ENCODE measurements at regions not wholly inside any gene's neighbourhood (a gene's known extent, or its start where the extent isn't known, plus 50 kb on each side); places are given as distances from the start of the nearest gene placed in this dataset.
A peak's percentile ranks its signal among the peaks of the same experiment; 100 is the strongest.

DNA sequence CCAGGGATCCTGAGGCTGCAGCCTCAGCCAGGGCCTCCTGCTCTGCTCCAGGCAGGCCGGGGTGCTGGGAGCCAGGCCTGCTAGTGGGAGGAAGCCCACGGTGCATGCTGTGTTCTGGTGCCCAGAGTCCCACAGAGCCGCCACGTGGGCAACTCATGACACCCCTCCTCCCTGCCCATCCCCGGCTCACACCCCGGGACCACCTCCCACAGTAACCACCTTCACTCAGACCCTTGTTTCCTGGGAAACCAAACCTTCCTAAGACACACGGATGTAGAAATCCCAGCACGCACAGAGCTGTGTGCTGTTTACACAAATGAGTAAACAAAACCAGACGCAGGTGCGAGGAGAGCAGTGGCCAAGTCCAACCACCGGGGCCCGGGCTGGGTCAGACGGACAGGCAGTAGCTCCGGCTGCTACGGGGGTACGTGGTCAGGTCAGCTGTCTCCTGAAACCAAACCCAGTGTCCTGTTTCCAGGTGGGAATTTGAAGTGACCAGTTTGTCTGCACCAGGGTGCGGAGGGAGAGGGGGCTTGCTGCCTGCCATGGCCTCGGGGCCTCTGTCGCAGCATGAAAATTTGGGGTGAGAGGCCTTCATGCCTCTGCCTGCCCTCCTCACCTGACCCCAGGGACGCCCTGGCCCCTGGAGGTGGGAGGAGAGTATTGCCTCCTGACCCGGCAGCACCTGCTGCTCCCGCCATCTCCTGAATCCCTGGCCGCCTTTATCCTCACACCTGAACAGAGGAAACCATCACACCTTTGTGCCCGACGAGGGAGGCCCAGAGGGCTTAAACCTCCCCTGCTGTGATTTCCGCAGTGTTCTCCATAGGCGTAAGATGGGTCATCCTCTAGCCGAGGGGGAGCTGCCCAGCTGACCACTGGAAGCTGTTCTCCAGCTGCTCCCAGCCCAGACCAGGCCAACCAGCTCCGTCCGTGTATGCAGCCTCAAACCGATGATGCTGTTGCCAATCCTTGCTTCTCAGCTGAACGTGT lies 52.0 kb upstream of the SMOC2 start:
- FAIRE-seq = no peak
- TF ChIP-seq, protein P1, sequence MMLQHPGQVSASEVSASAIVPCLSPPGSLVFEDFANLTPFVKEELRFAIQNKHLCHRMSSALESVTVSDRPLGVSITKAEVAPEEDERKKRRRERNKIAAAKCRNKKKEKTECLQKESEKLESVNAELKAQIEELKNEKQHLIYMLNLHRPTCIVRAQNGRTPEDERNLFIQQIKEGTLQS (IDR thresholded peaks at IDR 0.05; ENCODE audit: insufficient read depth, low read depth, low read length) = no peak
- TF ChIP-seq, protein P2, sequence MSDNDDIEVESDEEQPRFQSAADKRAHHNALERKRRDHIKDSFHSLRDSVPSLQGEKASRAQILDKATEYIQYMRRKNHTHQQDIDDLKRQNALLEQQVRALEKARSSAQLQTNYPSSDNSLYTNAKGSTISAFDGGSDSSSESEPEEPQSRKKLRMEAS (IDR thresholded peaks at IDR 0.05) = peak; percentile 95
- TF ChIP-seq, protein P3, sequence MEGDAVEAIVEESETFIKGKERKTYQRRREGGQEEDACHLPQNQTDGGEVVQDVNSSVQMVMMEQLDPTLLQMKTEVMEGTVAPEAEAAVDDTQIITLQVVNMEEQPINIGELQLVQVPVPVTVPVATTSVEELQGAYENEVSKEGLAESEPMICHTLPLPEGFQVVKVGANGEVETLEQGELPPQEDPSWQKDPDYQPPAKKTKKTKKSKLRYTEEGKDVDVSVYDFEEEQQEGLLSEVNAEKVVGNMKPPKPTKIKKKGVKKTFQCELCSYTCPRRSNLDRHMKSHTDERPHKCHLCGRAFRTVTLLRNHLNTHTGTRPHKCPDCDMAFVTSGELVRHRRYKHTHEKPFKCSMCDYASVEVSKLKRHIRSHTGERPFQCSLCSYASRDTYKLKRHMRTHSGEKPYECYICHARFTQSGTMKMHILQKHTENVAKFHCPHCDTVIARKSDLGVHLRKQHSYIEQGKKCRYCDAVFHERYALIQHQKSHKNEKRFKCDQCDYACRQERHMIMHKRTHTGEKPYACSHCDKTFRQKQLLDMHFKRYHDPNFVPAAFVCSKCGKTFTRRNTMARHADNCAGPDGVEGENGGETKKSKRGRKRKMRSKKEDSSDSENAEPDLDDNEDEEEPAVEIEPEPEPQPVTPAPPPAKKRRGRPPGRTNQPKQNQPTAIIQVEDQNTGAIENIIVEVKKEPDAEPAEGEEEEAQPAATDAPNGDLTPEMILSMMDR (IDR thresholded peaks at IDR 0.05; ENCODE audit: control extremely low read depth in 1 of 3, insufficient read depth in 1 of 3, low read depth in 1 of 3, low read length in 3 of 3) = peak in 2 of 3 experiments; percentile 9 to 48; a peak in 1 of 4 replicates
- no peak for TF ChIP-seq CHD1 (IDR thresholded peaks at IDR 0.05; ENCODE audit: low read depth, low read length)
- TF ChIP-seq, protein P4, sequence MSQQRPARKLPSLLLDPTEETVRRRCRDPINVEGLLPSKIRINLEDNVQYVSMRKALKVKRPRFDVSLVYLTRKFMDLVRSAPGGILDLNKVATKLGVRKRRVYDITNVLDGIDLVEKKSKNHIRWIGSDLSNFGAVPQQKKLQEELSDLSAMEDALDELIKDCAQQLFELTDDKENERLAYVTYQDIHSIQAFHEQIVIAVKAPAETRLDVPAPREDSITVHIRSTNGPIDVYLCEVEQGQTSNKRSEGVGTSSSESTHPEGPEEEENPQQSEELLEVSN (IDR thresholded peaks at IDR 0.05) = peak; percentile 97
- no peak for TF ChIP-seq POLR2AphosphoS5 (IDR thresholded peaks at IDR 0.05; ENCODE audit: low read depth, low read length)
- TF ChIP-seq PHF8 (conservative IDR thresholded peaks at IDR 0.05; ENCODE audit: low read depth, low read length) = no peak

More for the DNA sequence above, 52.0 kb upstream of the SMOC2 start:
- H3K79me1 ChIP-seq (ENCODE audit: low read depth, low read length) = no peaks in the 10 kb centered on the region
- no peak overlapping the region for H2AFZ ChIP-seq (ENCODE audit: low read length)
- H4K8ac ChIP-seq (ENCODE audit: extremely low read depth, insufficient read depth, low read length) = no peak overlapping the region
- H3K36me3 ChIP-seq (ENCODE audit: control insufficient read depth in 2 of 4, insufficient read depth in 4 of 4, low read length in 3 of 4) = no peaks in the 10 kb centered on the region
- no peak overlapping the region for H4K91ac ChIP-seq (replicated peaks; ENCODE audit: insufficient read length, low read length)
- 89% methylated on average over 32 of the region's 32 CpGs; no CpG with 5 or more reads in 1 of the 2 experiments for WGBS, 2 experiments (ENCODE audit: extremely low coverage in 1 of 2, insufficient coverage in 1 of 2, insufficient read length in 1 of 2, insufficient replicate concordance in 2 of 2, low coverage in 1 of 2, low lambda C conversion rate in 2 of 2, missing lambda C conversion rate in 1 of 2)
- no peak overlapping the region for H3K18ac ChIP-seq (ENCODE audit: extremely low read depth, low read length)
- no peak overlapping the region for H3K4ac ChIP-seq (replicated peaks; ENCODE audit: insufficient read length, low read depth, low read length)
- H3K56ac ChIP-seq (replicated peaks; ENCODE audit: insufficient read length, low read depth, low read length) = no peak overlapping the region
- H3K23me2 ChIP-seq (ENCODE audit: low read depth, low read length) = no peaks in the 10 kb centered on the region
- no peak overlapping the region for H3K4me3 ChIP-seq (ENCODE audit: extremely low read depth in 1 of 4, insufficient read depth in 2 of 4, low read depth in 3 of 4, low read length in 4 of 4)
- no peak overlapping the region for H2BK120ac ChIP-seq (replicated peaks; ENCODE audit: low read depth, low read length)
- peak in 1 of 2 experiments; percentile 59 for DNase-seq (ENCODE audit: low read depth in 1 of 2, low spot score in 2 of 2)
- H3K4me2 ChIP-seq (ENCODE audit: insufficient read depth in 1 of 2, low read depth in 2 of 2, low read length in 2 of 2) = no peak overlapping the region
- H3K27ac ChIP-seq (ENCODE audit: low read depth, low read length) = no peak overlapping the region
- peaks cover 0 to 13% (median 1%) of the 10 kb centered on the region in 4 experiments; a peak in 2 of 7 replicates for H3K4me1 ChIP-seq (replicated peaks in 1 of 4; ENCODE audit: control insufficient read depth in 3 of 4, insufficient read depth in 4 of 4, low read length in 3 of 4)
- no peak overlapping the region for H2BK12ac ChIP-seq (ENCODE audit: low read depth, low read length)
- no peak overlapping the region for H2BK15ac ChIP-seq (ENCODE audit: low read length)
- no peak overlapping the region for H4K5ac ChIP-seq (ENCODE audit: insufficient read length, low read depth, low read length)
- H3K79me2 ChIP-seq (ENCODE audit: control insufficient read depth in 1 of 2, insufficient read depth in 2 of 2, low read length in 2 of 2) = no peaks in the 10 kb centered on the region
- no peak overlapping the region for H2BK20ac ChIP-seq (ENCODE audit: low read length)
- H3K27me3 ChIP-seq (replicated peaks in 1 of 4; ENCODE audit: control insufficient read depth in 3 of 4, extremely low read depth in 1 of 4, insufficient read depth in 3 of 4, low read length in 3 of 4) = no peaks in the 10 kb centered on the region
- H3K14ac ChIP-seq (ENCODE audit: insufficient read length) = no peak overlapping the region
- H3K9me3 ChIP-seq (ENCODE audit: insufficient read depth in 2 of 2, low read depth in 1 of 2, low read length in 1 of 2) = no peaks in the 10 kb centered on the region
- no peaks in the 10 kb centered on the region for H4K20me1 ChIP-seq (replicated peaks in 1 of 2; ENCODE audit: control insufficient read depth in 1 of 2, insufficient read depth in 2 of 2, low read length in 2 of 2)
- H3K9ac ChIP-seq (replicated peaks in 1 of 4; ENCODE audit: extremely low read depth in 1 of 4, low read depth in 3 of 4, low read length in 3 of 4) = no peak overlapping the region
- ChIA-PET CTCF (ENCODE audit: partially characterized antibody) (interaction anchor here (0.6 to 2.6 kb wide), 18 partner anchors 11 to 461 kb away, joined by 3 to 11 read pairs (median 4); no protein-coding TSS in a partner anchor), POLR2A (ENCODE audit: partially characterized antibody) (no interaction called here)
- H2AK5ac ChIP-seq (ENCODE audit: low read depth, low read length) = no peak overlapping the region
- H3K23ac ChIP-seq (ENCODE audit: insufficient read length) = no peak overlapping the region
- no peak overlapping the region for H2BK5ac ChIP-seq (ENCODE audit: low read depth, low read length)
